DMS53 treated with DMSO at 0.1 percent for 48 hours (cell line): ENCODE measurements at regions not wholly inside any gene's neighbourhood (a gene's known extent, or its start where the extent isn't known, plus 50 kb on each side); places are given as distances from the start of the nearest gene placed in this dataset.

Experiments
- DNase-seq: peaks from one replicate; lab custom pipeline; 2025; ENCODE audit not compliant: unreplicated experiment; lab: John Stamatoyannopoulos, UW

GRCh38 chr13:64277097-64277496 lies 2861.4 kb upstream of the PCDH20 start:
- no peak for DNase-seq

- DNase-seq = no peak
Observed at GRCh38 chr13:64276232-64276631, 2860.6 kb upstream of the PCDH20 start.

GRCh38 chr13:64274481-64275217 lies 2859.0 kb upstream of the PCDH20 start:
- DNase-seq = no peak

- DNase-seq = no peak
Observed at GRCh38 chr13:64273780-64274179, 2858.1 kb upstream of the PCDH20 start.

GRCh38 chr13:64272681-64273080 lies 2857.0 kb upstream of the PCDH20 start:
- no peak for DNase-seq

GRCh38 chr13:64266024-64266423 lies 2850.4 kb upstream of the PCDH20 start:
- DNase-seq = no peak

GRCh38 chr13:64263285-64263684 lies 2847.6 kb upstream of the PCDH20 start:
- DNase-seq = no peak

- DNase-seq = no peak
Observed at GRCh38 chr13:64256751-64257150, 2841.1 kb upstream of the PCDH20 start.

- no peak for DNase-seq
Observed at GRCh38 chr13:64255988-64256387, 2840.3 kb upstream of the PCDH20 start.

- DNase-seq = no peak
Observed at GRCh38 chr13:64248371-64249065, 2832.9 kb upstream of the PCDH20 start.

- DNase-seq = no peak
Observed at GRCh38 chr13:64239372-64239771, 2823.7 kb upstream of the PCDH20 start.

GRCh38 chr13:64234255-64234654 lies 2818.6 kb upstream of the PCDH20 start:
- no peak for DNase-seq

GRCh38 chr13:64223016-64223415 lies 2807.4 kb upstream of the PCDH20 start:
- no peak for DNase-seq

- no peak for DNase-seq
Observed at GRCh38 chr13:64206430-64207225, 2791.0 kb upstream of the PCDH20 start.

GRCh38 chr13:64202517-64202916 lies 2786.9 kb upstream of the PCDH20 start:
- no peak for DNase-seq

- DNase-seq = no peak
Observed at GRCh38 chr13:64197232-64197631, 2781.6 kb upstream of the PCDH20 start.

- DNase-seq = no peak
Observed at GRCh38 chr13:64186503-64187250, 2771.0 kb upstream of the PCDH20 start.

- DNase-seq = no peak
Observed at GRCh38 chr13:64186071-64186470, 2770.4 kb upstream of the PCDH20 start.

GRCh38 chr13:64180756-64181155 lies 2765.1 kb upstream of the PCDH20 start:
- DNase-seq = no peak

- DNase-seq = no peak
Observed at GRCh38 chr13:64165826-64166225, 2750.2 kb upstream of the PCDH20 start.

- DNase-seq = no peak
Observed at GRCh38 chr13:64164435-64164834, 2748.8 kb upstream of the PCDH20 start.
